ENCODE measurements at regions not wholly inside any gene's neighbourhood (a gene's known extent, or its start where the extent isn't known, plus 50 kb on each side); places are given as distances from the start of the nearest gene placed in this dataset.

GRCh38 chr17:63066158-63066813, 100.3 kb downstream of the TANC2 start:
- Histone ChIP-seq H3K27me3 (no peaks in the 10 kb centered on the region), H3K9me3 (ENCODE audit: low read depth) (no peaks in the 10 kb centered on the region), H3K4me3 (no peak overlapping the region), H3K36me3 (no peaks in the 10 kb centered on the region), H3K27ac (no peak overlapping the region), H3K4me1 (ENCODE audit: low read depth) (peaks cover 14% of the 10 kb centered on the region)
- TF ChIP-seq CTCF (IDR thresholded peaks at IDR 0.05; ENCODE audit: low read depth, low read length): no peak
- no peak for DNase-seq (ENCODE audit: low read depth in 1 of 2, low spot score in 1 of 2)

GRCh38 chr17:63069245-63069644, 103.2 kb downstream of the TANC2 start:
- Histone ChIP-seq H3K27ac (no peak overlapping the region), H3K4me3 (no peak overlapping the region), H3K36me3 (no peaks in the 10 kb centered on the region), H3K9me3 (ENCODE audit: low read depth) (no peaks in the 10 kb centered on the region), H3K4me1 (ENCODE audit: low read depth) (peaks cover 14% of the 10 kb centered on the region), H3K27me3 (no peaks in the 10 kb centered on the region)
- TF ChIP-seq CTCF (IDR thresholded peaks at IDR 0.05; ENCODE audit: low read depth, low read length): no peak
- DNase-seq (ENCODE audit: low read depth in 1 of 2, low spot score in 1 of 2): no peak

- peak in 1 of 2 donors; percentile 10 for DNase-seq (ENCODE audit: low read depth in 1 of 2, low spot score in 1 of 2)
- H3K9me3 ChIP-seq (ENCODE audit: low read depth): no peaks in the 10 kb centered on the region
- no peak overlapping the region for H3K27ac ChIP-seq
- peaks cover 14% of the 10 kb centered on the region for H3K4me1 ChIP-seq (ENCODE audit: low read depth)
- no peaks in the 10 kb centered on the region for H3K27me3 ChIP-seq
- H3K36me3 ChIP-seq: peaks cover 4% of the 10 kb centered on the region
- no peak for TF ChIP-seq CTCF (IDR thresholded peaks at IDR 0.05; ENCODE audit: low read depth, low read length)
- no peak overlapping the region for H3K4me3 ChIP-seq
These were observed 104.0 kb downstream of the TANC2 start for GRCh38 chr17:63070031-63070430.

GRCh38 chr17:63071797-63072196, 105.8 kb downstream of the TANC2 start:
- no peaks in the 10 kb centered on the region for H3K9me3 ChIP-seq (ENCODE audit: low read depth)
- DNase-seq (ENCODE audit: low read depth in 1 of 2, low spot score in 1 of 2): no peak
- no peak overlapping the region for H3K27ac ChIP-seq
- peaks cover 4% of the 10 kb centered on the region for H3K36me3 ChIP-seq
- H3K4me3 ChIP-seq: no peak overlapping the region
- TF ChIP-seq CTCF (IDR thresholded peaks at IDR 0.05; ENCODE audit: low read depth, low read length): no peak
- peaks cover 14% of the 10 kb centered on the region for H3K4me1 ChIP-seq (ENCODE audit: low read depth)
- H3K27me3 ChIP-seq: no peaks in the 10 kb centered on the region

- H3K4me3 ChIP-seq: no peak overlapping the region
- H3K4me1 ChIP-seq (ENCODE audit: low read depth): peaks cover 13% of the 10 kb centered on the region
- no peak overlapping the region for H3K27ac ChIP-seq
- no peak for TF ChIP-seq CTCF (IDR thresholded peaks at IDR 0.05; ENCODE audit: low read depth, low read length)
- peaks cover 4% of the 10 kb centered on the region for H3K36me3 ChIP-seq
- DNase-seq (ENCODE audit: low read depth in 1 of 2, low spot score in 1 of 2): no peak
- no peaks in the 10 kb centered on the region for H3K9me3 ChIP-seq (ENCODE audit: low read depth)
- no peaks in the 10 kb centered on the region for H3K27me3 ChIP-seq
These were observed 109.9 kb downstream of the TANC2 start for GRCh38 chr17:63075969-63076368.
